Keratinocyte (primary cell): ENCODE measurements at regions not wholly inside any gene's neighbourhood (a gene's known extent, or its start where the extent isn't known, plus 50 kb on each side); places are given as distances from the start of the nearest gene placed in this dataset.

Experiments
- DNase-seq: peaks from one replicate; pipeline ENCODE4 v3.0.0-alpha.2; 2011; ENCODE audit warnings: low read depth, missing footprints, low spot score
- FAIRE-seq: peaks from 2 replicates; lab custom pipeline; 2011; peaks lifted over from hg19 to GRCh38; lab: Jason Lieb, UNC
- H2AFZ ChIP-seq: 2 replicates; pipeline ENCODE4 v1.6.0; 2012; ENCODE audit warnings: low read length, control low read depth, inconsistent platforms; ENCODE audit not compliant: control insufficient read depth
- H3K27ac ChIP-seq: 2 replicates; pipeline ENCODE4 v1.5.1; 2011; ENCODE audit warnings: low read length; ENCODE audit not compliant: control insufficient read depth, insufficient read depth
- H3K27me3 ChIP-seq: 3 replicates; pipeline ENCODE4 v1.6.0; 2011; ENCODE audit warnings: low read length; ENCODE audit not compliant: control insufficient read depth, insufficient read depth; ENCODE audit errors: extremely low read depth
- H3K36me3 ChIP-seq, 2 experiments: 2 replicates in 1 of 2; 3 replicates in 1 of 2; pipeline ENCODE4 v1.5.1; 2011; ENCODE audit warnings: low read length in 2 of 2, mild to moderate bottlenecking in 1 of 2; ENCODE audit not compliant: control insufficient read depth in 2 of 2, insufficient read depth in 2 of 2; ENCODE audit errors: extremely low read depth in 1 of 2
- H3K4me1 ChIP-seq: 3 replicates; pipeline ENCODE4 v1.5.1; 2011; ENCODE audit warnings: low read length; ENCODE audit not compliant: control insufficient read depth, insufficient read depth; ENCODE audit errors: extremely low read depth
- H3K4me2 ChIP-seq: 3 replicates; pipeline ENCODE4 v1.6.0; 2011; ENCODE audit warnings: low read depth, low read length; ENCODE audit not compliant: control insufficient read depth, insufficient read depth; ENCODE audit errors: extremely low read depth
- H3K4me3 ChIP-seq, 3 experiments: fragments of 200-600 bp in 1 of 3; sonication (generic) in 1 of 3; 2 replicates in 2 of 3; 3 replicates in 1 of 3; pipeline ENCODE4 v1.5.1; 2011 to 2016; ENCODE audit warnings: low read length in 3 of 3, mild to moderate bottlenecking in 3 of 3, control low read depth in 2 of 3, inconsistent platforms in 1 of 3, low read depth in 1 of 3, mixed read lengths in 1 of 3, mixed run types in 1 of 3, moderate library complexity in 1 of 3; ENCODE audit not compliant: control insufficient read depth in 2 of 3, insufficient read depth in 2 of 3; ENCODE audit errors: extremely low read depth in 1 of 3
- H3K79me2 ChIP-seq: 2 replicates; pipeline ENCODE4 v1.6.0; 2012; ENCODE audit warnings: low read length; ENCODE audit not compliant: control insufficient read depth, insufficient read depth
- H3K9ac ChIP-seq: 3 replicates; pipeline ENCODE4 v1.6.0; 2011; ENCODE audit warnings: low read length; ENCODE audit not compliant: control insufficient read depth, insufficient read depth; ENCODE audit errors: extremely low read depth
- H3K9me1 ChIP-seq: 3 replicates; pipeline ENCODE4 v1.6.0; 2011; ENCODE audit warnings: low read length; ENCODE audit not compliant: control insufficient read depth, insufficient read depth; ENCODE audit errors: extremely low read depth
- H3K9me3 ChIP-seq: 2 replicates; pipeline ENCODE4 v1.5.1; 2012; ENCODE audit warnings: low read depth, low read length; ENCODE audit not compliant: control insufficient read depth
- H4K20me1 ChIP-seq: 3 replicates; pipeline ENCODE4 v1.6.0; 2011; ENCODE audit warnings: low read length; ENCODE audit not compliant: control insufficient read depth, insufficient read depth; ENCODE audit errors: extremely low read depth
- EZH2 ChIP-seq: IDR thresholded peaks from one replicate; pipeline ENCODE4 v1.6.1; 2012; ENCODE audit warnings: inconsistent platforms, mild to moderate bottlenecking, low read length, moderate library complexity
- dilution Hi-C: fragments of 300-500 bp; cut with MboI; formaldehyde crosslinking; loops from one replicate; pipeline ENCODE4 v1.7.0; 2020; ENCODE audit warnings: low sequenced_read_pairs; ENCODE audit not compliant: extremely low pct_ligation_motif_present
- TF ChIP-seq, protein P1 (sequence below), 3 experiments: IDR thresholded peaks in 1 of 3; conservative IDR thresholded peaks in 1 of 3; optimal IDR thresholded peaks in 1 of 3; 2 replicates in 2 of 3; 3 replicates in 1 of 3; pipeline versions ENCODE3 to v1.5.1; 2011; ENCODE audit warnings: low read length in 3 of 3, mild to moderate bottlenecking in 3 of 3, moderate library complexity in 2 of 3, control low read depth in 1 of 3, inconsistent platforms in 1 of 3; ENCODE audit not compliant: insufficient read depth in 2 of 3; ENCODE audit errors: extremely low read depth in 1 of 3

DNA sequence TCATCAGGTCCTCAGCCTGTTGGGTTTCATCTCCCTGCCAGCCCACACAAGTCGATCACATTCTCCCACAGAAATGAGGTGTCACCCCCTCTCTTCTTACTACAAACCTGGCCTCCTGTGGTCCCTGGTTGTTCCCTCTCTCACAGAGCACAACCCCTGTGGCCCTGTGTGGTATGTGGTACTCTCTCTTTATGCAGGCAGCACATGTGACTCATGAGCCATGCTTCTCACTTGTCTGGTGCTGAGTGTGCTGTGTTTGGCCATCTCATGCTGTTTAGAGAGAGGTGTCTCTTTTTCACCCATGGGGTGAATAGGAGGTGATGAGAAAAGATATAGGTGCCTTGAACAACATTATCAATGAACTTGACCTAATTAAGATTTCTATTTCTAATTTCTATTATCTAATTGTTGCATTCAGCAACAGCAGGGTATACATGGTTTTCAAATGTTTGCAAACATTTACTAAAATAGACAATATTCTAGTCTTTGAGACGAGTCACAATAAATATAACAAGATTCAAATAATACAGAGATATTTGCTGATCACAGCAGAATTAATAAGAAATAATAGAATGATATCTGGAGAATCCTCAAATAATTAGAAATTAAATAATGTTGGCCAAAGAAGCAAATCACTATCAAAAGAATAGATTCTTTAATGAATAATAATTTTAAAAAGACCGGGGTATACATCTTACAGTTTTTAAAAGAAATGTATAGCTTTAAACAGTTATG lies 633.8 kb upstream of the IGFBP3 start:
- Histone ChIP-seq H3K79me2 (no peaks in the 10 kb centered on the region), H3K4me3 (no peak overlapping the region), H3K9ac (no peak overlapping the region), H3K27ac (no peak overlapping the region), H2AFZ (no peak overlapping the region), H4K20me1 (no peaks in the 10 kb centered on the region), H3K27me3 (no peaks in the 10 kb centered on the region), H3K36me3 (no peaks in the 10 kb centered on the region), H3K9me3 (no peaks in the 10 kb centered on the region), H3K9me1 (no peaks in the 10 kb centered on the region), H3K4me2 (no peak overlapping the region), H3K4me1 (peaks cover 20% of the 10 kb centered on the region)
- DNase-seq = no peak
- FAIRE-seq = peak; percentile 78
- TF ChIP-seq, protein P1, sequence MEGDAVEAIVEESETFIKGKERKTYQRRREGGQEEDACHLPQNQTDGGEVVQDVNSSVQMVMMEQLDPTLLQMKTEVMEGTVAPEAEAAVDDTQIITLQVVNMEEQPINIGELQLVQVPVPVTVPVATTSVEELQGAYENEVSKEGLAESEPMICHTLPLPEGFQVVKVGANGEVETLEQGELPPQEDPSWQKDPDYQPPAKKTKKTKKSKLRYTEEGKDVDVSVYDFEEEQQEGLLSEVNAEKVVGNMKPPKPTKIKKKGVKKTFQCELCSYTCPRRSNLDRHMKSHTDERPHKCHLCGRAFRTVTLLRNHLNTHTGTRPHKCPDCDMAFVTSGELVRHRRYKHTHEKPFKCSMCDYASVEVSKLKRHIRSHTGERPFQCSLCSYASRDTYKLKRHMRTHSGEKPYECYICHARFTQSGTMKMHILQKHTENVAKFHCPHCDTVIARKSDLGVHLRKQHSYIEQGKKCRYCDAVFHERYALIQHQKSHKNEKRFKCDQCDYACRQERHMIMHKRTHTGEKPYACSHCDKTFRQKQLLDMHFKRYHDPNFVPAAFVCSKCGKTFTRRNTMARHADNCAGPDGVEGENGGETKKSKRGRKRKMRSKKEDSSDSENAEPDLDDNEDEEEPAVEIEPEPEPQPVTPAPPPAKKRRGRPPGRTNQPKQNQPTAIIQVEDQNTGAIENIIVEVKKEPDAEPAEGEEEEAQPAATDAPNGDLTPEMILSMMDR (optimal IDR thresholded peaks at IDR 0.05 in 1 of 3, IDR thresholded peaks at IDR 0.05 in 1 of 3, conservative IDR thresholded peaks at IDR 0.05 in 1 of 3; ENCODE audit: extremely low read depth in 1 of 3, insufficient read depth in 2 of 3, low read length in 3 of 3) = no peak
- no peak for TF ChIP-seq EZH2
- dilution Hi-C loops = no loop called here

DNA sequence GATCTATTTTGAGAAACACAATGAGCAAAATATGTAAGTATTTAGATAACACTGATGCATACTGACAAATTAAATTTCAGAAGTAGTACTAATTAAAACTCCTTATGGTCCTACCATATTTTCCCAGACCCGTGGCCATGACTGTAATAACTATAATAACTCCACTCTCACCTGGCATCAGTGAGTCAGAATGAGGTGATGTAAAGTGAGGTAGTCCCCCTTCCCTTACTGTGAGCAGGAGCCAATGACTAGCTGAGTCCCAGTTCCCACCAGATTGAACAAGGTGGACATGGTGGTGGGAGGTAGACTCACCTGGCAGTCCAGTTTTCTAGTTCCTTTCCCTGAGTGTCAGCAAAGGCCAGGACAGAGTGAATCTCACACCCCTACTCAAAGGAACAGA lies 630.5 kb upstream of the IGFBP3 start:
- no peaks in the 10 kb centered on the region for H3K36me3 ChIP-seq
- no peak overlapping the region for H3K4me2 ChIP-seq
- TF ChIP-seq EZH2 = no peak
- TF ChIP-seq, protein P1 (optimal IDR thresholded peaks at IDR 0.05 in 1 of 3, IDR thresholded peaks at IDR 0.05 in 1 of 3, conservative IDR thresholded peaks at IDR 0.05 in 1 of 3; ENCODE audit: extremely low read depth in 1 of 3, insufficient read depth in 2 of 3, low read length in 3 of 3) = no peak
- dilution Hi-C loops = no loop called here
- peaks cover 22% of the 10 kb centered on the region for H3K4me1 ChIP-seq
- FAIRE-seq (peak; percentile 23), DNase-seq (no peak)
- no peaks in the 10 kb centered on the region for H4K20me1 ChIP-seq
- H3K9ac ChIP-seq = no peak overlapping the region
- no peaks in the 10 kb centered on the region for H3K9me3 ChIP-seq
- H3K79me2 ChIP-seq = no peaks in the 10 kb centered on the region
- no peaks in the 10 kb centered on the region for H3K27me3 ChIP-seq
- no peaks in the 10 kb centered on the region for H3K9me1 ChIP-seq
- H3K27ac ChIP-seq = no peak overlapping the region
- no peak overlapping the region for H2AFZ ChIP-seq
- no peak overlapping the region for H3K4me3 ChIP-seq
